ENCODE measurements at regions not wholly inside any gene's neighbourhood (a gene's known extent, or its start where the extent isn't known, plus 50 kb on each side); places are given as distances from the start of the nearest gene placed in this dataset.

GRCh38 chr13:54361460-54361859 is 1332.8 kb downstream of the OLFM4 start (continued):
- TF ChIP-seq PRDM10 (tag by site-specific recombination; IDR thresholded peaks at IDR 0.05) = no peak

- Histone ChIP-seq H3K4me1 (ENCODE audit: control insufficient read depth, insufficient read depth, low read length) (no peaks in the 10 kb centered on the region), H3K36me3 (ENCODE audit: control insufficient read depth in 2 of 2, insufficient read depth in 1 of 2, low read length in 2 of 2) (no peaks in the 10 kb centered on the region), H3K4me3 (ENCODE audit: low read depth, low read length) (no peak overlapping the region), H3K27ac (ENCODE audit: extremely low read depth, low read depth, low read length) (no peak overlapping the region), H3K9me3 (ENCODE audit: control insufficient read depth, insufficient read depth, low read depth, low read length) (no peaks in the 10 kb centered on the region)
- TF ChIP-seq ZNF433 (tag by site-specific recombination; IDR thresholded peaks at IDR 0.05; ENCODE audit: low read depth) (no peak), ZBTB48 (tag by site-specific recombination; IDR thresholded peaks at IDR 0.05) (no peak), ZNF423 (tag by site-specific recombination; IDR thresholded peaks at IDR 0.05) (no peak), HOXC10 (CRISPR knock-in tag; IDR thresholded peaks at IDR 0.05) (no peak), ZNF10 (tag by site-specific recombination; IDR thresholded peaks at IDR 0.05) (no peak), ZNF302 (tag by site-specific recombination; IDR thresholded peaks at IDR 0.05; ENCODE audit: low read depth) (no peak), ZNF274 (IDR thresholded peaks at IDR 0.05; ENCODE audit: low read length) (no peak), ZNF274 (tag by site-specific recombination; IDR thresholded peaks at IDR 0.05; ENCODE audit: borderline replicate concordance) (no peak)
- ChIA-PET CTCF (no interaction called here), POLR2A (no interaction called here)
These were observed 1338.1 kb downstream of the OLFM4 start for GRCh38 chr13:54366728-54367127.

GRCh38 chr13:54367639-54368271 is 1339.1 kb downstream of the OLFM4 start:
- ChIA-PET CTCF (no interaction called here), POLR2A (no interaction called here)
- TF ChIP-seq ZNF701 (tag by site-specific recombination; IDR thresholded peaks at IDR 0.05) = no peak
- TF ChIP-seq ZNF621 (tag by site-specific recombination; IDR thresholded peaks at IDR 0.05) = no peak
- TF ChIP-seq BCL11A (tag by site-specific recombination; IDR thresholded peaks at IDR 0.05; ENCODE audit: low read depth) = no peak
- TF ChIP-seq SCRT2 (tag by site-specific recombination; IDR thresholded peaks at IDR 0.05) = no peak
- no peak for TF ChIP-seq ZNF624 (tag by site-specific recombination; IDR thresholded peaks at IDR 0.05)
- TF ChIP-seq GLI2 (tag by site-specific recombination; IDR thresholded peaks at IDR 0.05; ENCODE audit: borderline replicate concordance, low read depth) = no peak
- Histone ChIP-seq H3K4me3 (ENCODE audit: low read depth, low read length) (no peak overlapping the region), H3K36me3 (ENCODE audit: control insufficient read depth in 2 of 2, insufficient read depth in 1 of 2, low read length in 2 of 2) (no peaks in the 10 kb centered on the region), H3K27ac (ENCODE audit: extremely low read depth, low read depth, low read length) (no peak overlapping the region), H3K9me3 (ENCODE audit: control insufficient read depth, insufficient read depth, low read depth, low read length) (no peaks in the 10 kb centered on the region), H3K4me1 (ENCODE audit: control insufficient read depth, insufficient read depth, low read length) (no peaks in the 10 kb centered on the region)

GRCh38 chr13:54368387-54368786 is 1339.8 kb downstream of the OLFM4 start:
- TF ChIP-seq ZNF366 (tag by site-specific recombination; conservative IDR thresholded peaks at IDR 0.05) (peak; percentile 56), ZSCAN30 (tag by site-specific recombination; IDR thresholded peaks at IDR 0.05) (no peak)
- Histone ChIP-seq H3K4me1 (ENCODE audit: control insufficient read depth, insufficient read depth, low read length) (no peaks in the 10 kb centered on the region), H3K4me3 (ENCODE audit: low read depth, low read length) (no peak overlapping the region), H3K9me3 (ENCODE audit: control insufficient read depth, insufficient read depth, low read depth, low read length) (no peaks in the 10 kb centered on the region), H3K36me3 (ENCODE audit: control insufficient read depth in 2 of 2, insufficient read depth in 1 of 2, low read length in 2 of 2) (no peaks in the 10 kb centered on the region), H3K27ac (ENCODE audit: extremely low read depth, low read depth, low read length) (no peak overlapping the region)
- ChIA-PET POLR2A (no interaction called here), CTCF (no interaction called here)
